ENCODE measurements at regions not wholly inside any gene's neighbourhood (a gene's known extent, or its start where the extent isn't known, plus 50 kb on each side); places are given as distances from the start of the nearest gene placed in this dataset.

GRCh38 chr10:107855301-107856046, 691.0 kb upstream of the SORCS1 start:
- Histone ChIP-seq H2AK5ac (ENCODE audit: insufficient read length, low read length) (no peak overlapping the region), H3K4me1 (ENCODE audit: insufficient read depth, low read length) (peaks cover 4% of the 10 kb centered on the region; the same call in 1 of the 2 replicates), H2AFZ (ENCODE audit: low read length) (no peak overlapping the region), H3K79me2 (ENCODE audit: insufficient read depth, low read length) (no peaks in the 10 kb centered on the region), H4K5ac (ENCODE audit: insufficient read length, low read depth, low read length) (no peak overlapping the region), H2BK12ac (ENCODE audit: insufficient read length, low read depth, low read length) (no peak overlapping the region), H4K20me1 (ENCODE audit: control insufficient read depth, insufficient read depth, insufficient read length) (no peaks in the 10 kb centered on the region), H3K23me2 (ENCODE audit: insufficient read length, low read depth, low read length, poor library complexity, severe bottlenecking) (no peaks in the 10 kb centered on the region), H3K9ac (ENCODE audit: extremely low read depth, insufficient read length, low read length) (no peak overlapping the region), H3K56ac (ENCODE audit: insufficient read length, low read depth, low read length) (no peak overlapping the region), H3K27me3 (ENCODE audit: insufficient read depth, low read length) (no peaks in the 10 kb centered on the region), H3K18ac (ENCODE audit: insufficient read length, low read depth, low read length) (no peak overlapping the region), H3K4me2 (ENCODE audit: insufficient read depth, insufficient read length, low read length) (no peak overlapping the region), H3K79me1 (ENCODE audit: insufficient read depth, low read depth, low read length, poor library complexity, severe bottlenecking) (no peaks in the 10 kb centered on the region), H3K23ac (ENCODE audit: insufficient read length, low read depth, low read length) (no peak overlapping the region), H2BK20ac (ENCODE audit: low read depth, low read length, poor library complexity, severe bottlenecking) (no peak overlapping the region), H3K9me3 (ENCODE audit: control insufficient read depth, low read depth, low read length) (no peaks in the 10 kb centered on the region), H4K8ac (replicated peaks; ENCODE audit: insufficient read length, low read depth, low read length) (no peak overlapping the region), H3K14ac (ENCODE audit: insufficient read depth, low read length) (no peak overlapping the region), H3K4ac (ENCODE audit: low read depth, low read length) (no peak overlapping the region), H4K91ac (ENCODE audit: insufficient read length, low read depth, low read length) (no peak overlapping the region), H2BK5ac (ENCODE audit: insufficient read length, low read length) (no peak overlapping the region), H3T11ph (ENCODE audit: low read length) (no peak overlapping the region), H3K27ac (ENCODE audit: insufficient read length, low read depth, low read length) (no peak overlapping the region), H2BK15ac (ENCODE audit: low read depth, low read length) (no peak overlapping the region), H2BK120ac (ENCODE audit: low read depth, low read length, poor library complexity, severe bottlenecking) (no peak overlapping the region)
- H3K4me1 Mint-ChIP-seq = peaks cover 23 to 24% of the 10 kb centered on the region in 2 experiments
- no peak overlapping the region for H3K27ac Mint-ChIP-seq
- H3K27me3 Mint-ChIP-seq (ENCODE audit: low read depth) = no peaks in the 10 kb centered on the region
- H3K36me3 Mint-ChIP-seq (ENCODE audit: insufficient read depth in 1 of 3, low read depth in 3 of 3) = peaks cover 0 to 12% (median 7%) of the 10 kb centered on the region in 3 experiments; a peak in 3 of 7 replicates
- H3K9me3 Mint-ChIP-seq = peaks cover 3 to 6% of the 10 kb centered on the region in 2 experiments; a peak in 3 of 5 replicates
- H3K4me3 Mint-ChIP-seq = no peak overlapping the region
- WGBS (ENCODE audit: extremely low coverage, insufficient read length, low lambda C conversion rate) = no CpG with 5 or more reads among the region's 4 CpGs
- DNase-seq = no peak
- TF ChIP-seq CTCF (conservative IDR thresholded peaks at IDR 0.05) = no peak

Measured in H9 (cell line).